Fibroblast of lung (primary cell): ENCODE measurements at regions not wholly inside any gene's neighbourhood (a gene's known extent, or its start where the extent isn't known, plus 50 kb on each side); places are given as distances from the start of the nearest gene placed in this dataset.

ENCODE experiments used
- DNase-seq, 2 donors: peaks; one replicate each; pipeline versions ENCODE4 v3.0.0 to v3.0.0-alpha.2; 2010; ENCODE audit warnings: low read depth in 2 of 2
- H2AFZ ChIP-seq: 2 replicates; pipeline ENCODE4 v1.5.1; 2012; ENCODE audit warnings: low read length, control low read depth, inconsistent platforms
- H3K27ac ChIP-seq: 2 replicates; pipeline ENCODE4 v1.5.1; 2011; ENCODE audit warnings: low read length, control low read depth; ENCODE audit not compliant: insufficient read depth
- H3K27me3 ChIP-seq: 2 replicates; pipeline ENCODE4 v1.5.1; 2011; ENCODE audit warnings: mild to moderate bottlenecking, low read length; ENCODE audit not compliant: control insufficient read depth, insufficient read depth
- H3K36me3 ChIP-seq: 2 replicates; pipeline ENCODE4 v1.5.1; 2011; ENCODE audit warnings: low read length; ENCODE audit not compliant: control insufficient read depth, insufficient read depth
- H3K4me1 ChIP-seq: 2 replicates; pipeline ENCODE4 v1.5.1; 2011; ENCODE audit warnings: low read length; ENCODE audit not compliant: control insufficient read depth, insufficient read depth; ENCODE audit errors: extremely low read depth
- H3K4me2 ChIP-seq: 2 replicates; pipeline ENCODE4 v1.5.1; 2011; ENCODE audit warnings: low read length, control low read depth; ENCODE audit not compliant: insufficient read depth; ENCODE audit errors: extremely low read depth
- H3K4me3 ChIP-seq, 4 experiments: fragments of 200-600 bp in 1 of 4; sonication (generic) in 1 of 4; replicated peaks in 1 of 4; 2 replicates each; pipeline ENCODE4 v1.5.1; 2011 to 2016; ENCODE audit warnings: low read length in 4 of 4, low read depth in 3 of 4, mild to moderate bottlenecking in 3 of 4, control low read depth in 2 of 4, inconsistent platforms in 1 of 4, mixed read lengths in 1 of 4; ENCODE audit not compliant: insufficient read depth in 1 of 4; ENCODE audit errors: control extremely low read depth in 1 of 4
- H3K79me2 ChIP-seq: 2 replicates; pipeline ENCODE4 v1.5.1; 2012; ENCODE audit warnings: mild to moderate bottlenecking, low read length, inconsistent platforms; ENCODE audit not compliant: control insufficient read depth, insufficient read depth
- H3K9ac ChIP-seq: 2 replicates; pipeline ENCODE4 v1.5.1; 2011; ENCODE audit warnings: mild to moderate bottlenecking, low read length, control low read depth; ENCODE audit not compliant: insufficient read depth
- H3K9me3 ChIP-seq: 2 replicates; pipeline ENCODE4 v1.5.1; 2012; ENCODE audit warnings: low read depth, low read length; ENCODE audit not compliant: control insufficient read depth, insufficient read depth
- H4K20me1 ChIP-seq: 2 replicates; pipeline ENCODE4 v1.5.1; 2011; ENCODE audit warnings: low read length; ENCODE audit not compliant: control insufficient read depth, insufficient read depth; ENCODE audit errors: extremely low read depth
- EZH2 ChIP-seq: IDR thresholded peaks from 2 replicates; pipeline ENCODE4 v1.5.1; 2012; ENCODE audit warnings: low read length, control low read depth, mild to moderate bottlenecking; ENCODE audit errors: missing control alignments
- TF ChIP-seq, protein P1 (sequence below), 2 donors: IDR thresholded peaks in 1 of 2; conservative IDR thresholded peaks in 1 of 2; 1 replicate in 1 of 2; 2 replicates in 1 of 2; pipeline ENCODE4 v1.5.1; 2011 to 2012; ENCODE audit warnings: low read length in 2 of 2, control low read depth in 1 of 2, inconsistent platforms in 1 of 2, low read depth in 1 of 2, mild to moderate bottlenecking in 1 of 2

DNA sequence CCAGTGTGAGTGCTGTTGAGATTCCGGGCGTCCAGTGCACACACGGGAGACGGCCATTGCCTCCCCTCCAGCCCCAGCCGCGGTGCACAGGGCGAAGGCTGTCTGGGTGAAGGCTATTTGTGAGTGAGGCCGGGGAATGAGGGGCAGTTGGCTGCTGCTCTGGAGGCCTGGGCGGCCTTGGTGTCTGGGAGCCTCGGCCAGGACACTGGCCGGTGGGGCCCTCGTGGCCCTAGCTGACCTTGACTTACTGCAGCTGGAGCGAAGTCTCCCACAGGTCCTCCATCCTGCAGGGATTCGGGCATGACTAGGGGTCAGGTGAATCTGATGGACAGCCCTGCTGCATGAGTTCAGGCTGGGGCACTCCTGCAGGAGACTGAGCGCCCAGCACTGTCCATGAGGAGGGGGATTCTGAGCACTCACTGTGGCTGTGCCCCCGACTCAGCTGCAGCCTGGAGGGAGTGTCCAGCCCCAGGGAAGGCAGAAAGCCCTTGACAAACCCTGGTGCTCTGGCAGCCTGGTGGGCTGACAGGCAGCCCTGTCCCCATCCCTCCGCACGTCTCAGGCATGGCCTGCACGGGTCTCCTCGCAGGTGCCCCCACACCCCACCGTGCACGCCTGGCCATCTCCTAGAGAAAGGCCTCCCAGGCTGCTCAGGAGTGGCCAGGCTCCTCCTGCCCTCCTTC lies 52.7 kb upstream of the FAM20C start:
- no peaks in the 10 kb centered on the region for H3K36me3 ChIP-seq
- peaks cover 5% of the 10 kb centered on the region for H3K27me3 ChIP-seq
- no peaks in the 10 kb centered on the region for H3K79me2 ChIP-seq
- no peaks in the 10 kb centered on the region for H3K9me3 ChIP-seq
- H3K4me3 ChIP-seq, result no peak overlapping the region
- H3K4me2 ChIP-seq, result no peak overlapping the region
- no peak for TF ChIP-seq EZH2
- TF ChIP-seq, protein P1, sequence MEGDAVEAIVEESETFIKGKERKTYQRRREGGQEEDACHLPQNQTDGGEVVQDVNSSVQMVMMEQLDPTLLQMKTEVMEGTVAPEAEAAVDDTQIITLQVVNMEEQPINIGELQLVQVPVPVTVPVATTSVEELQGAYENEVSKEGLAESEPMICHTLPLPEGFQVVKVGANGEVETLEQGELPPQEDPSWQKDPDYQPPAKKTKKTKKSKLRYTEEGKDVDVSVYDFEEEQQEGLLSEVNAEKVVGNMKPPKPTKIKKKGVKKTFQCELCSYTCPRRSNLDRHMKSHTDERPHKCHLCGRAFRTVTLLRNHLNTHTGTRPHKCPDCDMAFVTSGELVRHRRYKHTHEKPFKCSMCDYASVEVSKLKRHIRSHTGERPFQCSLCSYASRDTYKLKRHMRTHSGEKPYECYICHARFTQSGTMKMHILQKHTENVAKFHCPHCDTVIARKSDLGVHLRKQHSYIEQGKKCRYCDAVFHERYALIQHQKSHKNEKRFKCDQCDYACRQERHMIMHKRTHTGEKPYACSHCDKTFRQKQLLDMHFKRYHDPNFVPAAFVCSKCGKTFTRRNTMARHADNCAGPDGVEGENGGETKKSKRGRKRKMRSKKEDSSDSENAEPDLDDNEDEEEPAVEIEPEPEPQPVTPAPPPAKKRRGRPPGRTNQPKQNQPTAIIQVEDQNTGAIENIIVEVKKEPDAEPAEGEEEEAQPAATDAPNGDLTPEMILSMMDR (conservative IDR thresholded peaks at IDR 0.05 in 1 of 2, IDR thresholded peaks at IDR 0.05 in 1 of 2; ENCODE audit: low read depth in 1 of 2, low read length in 2 of 2), result no peak
- no peak overlapping the region for H3K27ac ChIP-seq
- no peak overlapping the region for H3K9ac ChIP-seq
- H2AFZ ChIP-seq, result no peak overlapping the region
- no peaks in the 10 kb centered on the region for H4K20me1 ChIP-seq
- no peaks in the 10 kb centered on the region for H3K4me1 ChIP-seq
- no peak for DNase-seq

DNA sequence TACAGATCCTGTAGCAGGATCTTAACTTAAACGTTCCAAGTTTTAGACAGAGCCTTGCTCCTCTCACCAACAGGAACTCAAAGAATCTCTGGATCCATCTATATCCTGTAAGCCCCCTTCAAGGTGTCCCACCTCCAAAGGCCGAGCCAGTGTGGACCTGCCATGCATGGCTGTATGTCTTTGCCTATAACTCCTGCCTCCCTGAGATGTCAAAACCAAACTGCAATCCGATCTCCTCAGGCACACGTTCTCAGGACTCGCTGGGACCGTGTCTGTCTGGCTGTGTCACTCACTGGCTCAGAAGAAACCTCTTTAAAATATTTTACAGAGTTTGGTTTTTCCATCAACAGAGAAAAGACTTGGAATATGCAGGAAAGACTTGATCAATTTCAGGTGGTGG lies 51.4 kb upstream of the FAM20C start:
- Histone ChIP-seq H2AFZ (no peak overlapping the region), H3K9ac (no peak overlapping the region), H3K9me3 (no peaks in the 10 kb centered on the region), H3K36me3 (no peaks in the 10 kb centered on the region), H3K27me3 (no peaks in the 10 kb centered on the region), H3K4me2 (no peak overlapping the region), H4K20me1 (no peaks in the 10 kb centered on the region), H3K4me1 (no peaks in the 10 kb centered on the region), H3K27ac (no peak overlapping the region), H3K4me3 (no peak overlapping the region), H3K79me2 (no peaks in the 10 kb centered on the region)
- TF ChIP-seq EZH2, result no peak
- TF ChIP-seq, protein P1 (conservative IDR thresholded peaks at IDR 0.05 in 1 of 2, IDR thresholded peaks at IDR 0.05 in 1 of 2; ENCODE audit: low read depth in 1 of 2, low read length in 2 of 2), result no peak
- DNase-seq, result no peak

DNA sequence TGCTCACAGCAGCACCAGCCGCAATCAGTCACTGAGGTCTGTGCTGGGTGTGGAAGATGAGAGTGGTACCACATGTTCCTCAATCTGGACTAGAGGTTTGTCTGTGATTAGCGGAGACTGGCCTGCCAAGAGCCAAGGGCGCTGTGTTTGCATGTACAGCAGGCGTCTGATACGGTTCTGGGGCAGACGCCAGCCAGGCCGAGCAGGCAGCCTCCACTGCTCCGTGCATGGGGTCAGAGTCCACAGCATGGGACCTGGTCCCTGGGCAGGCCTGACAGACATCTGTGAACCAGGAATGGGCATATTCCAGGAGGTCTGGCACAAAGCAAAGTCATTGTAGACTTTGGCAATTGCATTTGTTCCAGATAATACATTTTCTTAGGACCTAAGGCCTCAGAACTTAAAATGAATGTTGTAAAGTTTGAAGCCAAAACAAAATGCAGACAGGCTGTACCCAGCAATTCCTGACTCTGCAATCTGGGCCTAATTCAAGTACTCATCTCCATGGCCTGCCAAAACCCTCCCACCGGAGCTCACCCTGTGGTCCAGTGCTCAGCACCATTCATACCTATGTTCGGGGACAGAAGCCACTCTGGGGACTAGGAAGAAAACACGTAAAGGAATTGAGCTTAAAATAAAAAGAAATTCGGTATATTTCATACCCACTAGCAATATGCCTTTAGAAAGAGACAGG lies 50.0 kb upstream of the FAM20C start:
- Histone ChIP-seq H3K4me1 (no peaks in the 10 kb centered on the region), H3K36me3 (no peaks in the 10 kb centered on the region), H3K9me3 (no peaks in the 10 kb centered on the region), H3K4me2 (no peak overlapping the region), H4K20me1 (no peaks in the 10 kb centered on the region), H3K27ac (no peak overlapping the region), H3K9ac (no peak overlapping the region), H3K27me3 (no peaks in the 10 kb centered on the region), H2AFZ (no peak overlapping the region), H3K4me3 (no peak overlapping the region), H3K79me2 (no peaks in the 10 kb centered on the region)
- DNase-seq, result peak in 1 of 2 donors; percentile 62
- no peak for TF ChIP-seq EZH2
- TF ChIP-seq, protein P1 (conservative IDR thresholded peaks at IDR 0.05 in 1 of 2, IDR thresholded peaks at IDR 0.05 in 1 of 2; ENCODE audit: low read depth in 1 of 2, low read length in 2 of 2), result no peak
